GM12874 (cell line): ENCODE measurements at regions not wholly inside any gene's neighbourhood (a gene's known extent, or its start where the extent isn't known, plus 50 kb on each side); places are given as distances from the start of the nearest gene placed in this dataset.

Source experiments
- TF ChIP-seq, protein P1 (sequence below): IDR thresholded peaks from 2 replicates; pipeline ENCODE4 v1.5.1; 2011; ENCODE audit warnings: low read depth, mild to moderate bottlenecking, control low read depth, low read length, moderate library complexity; ENCODE audit not compliant: insufficient read depth

DNA sequence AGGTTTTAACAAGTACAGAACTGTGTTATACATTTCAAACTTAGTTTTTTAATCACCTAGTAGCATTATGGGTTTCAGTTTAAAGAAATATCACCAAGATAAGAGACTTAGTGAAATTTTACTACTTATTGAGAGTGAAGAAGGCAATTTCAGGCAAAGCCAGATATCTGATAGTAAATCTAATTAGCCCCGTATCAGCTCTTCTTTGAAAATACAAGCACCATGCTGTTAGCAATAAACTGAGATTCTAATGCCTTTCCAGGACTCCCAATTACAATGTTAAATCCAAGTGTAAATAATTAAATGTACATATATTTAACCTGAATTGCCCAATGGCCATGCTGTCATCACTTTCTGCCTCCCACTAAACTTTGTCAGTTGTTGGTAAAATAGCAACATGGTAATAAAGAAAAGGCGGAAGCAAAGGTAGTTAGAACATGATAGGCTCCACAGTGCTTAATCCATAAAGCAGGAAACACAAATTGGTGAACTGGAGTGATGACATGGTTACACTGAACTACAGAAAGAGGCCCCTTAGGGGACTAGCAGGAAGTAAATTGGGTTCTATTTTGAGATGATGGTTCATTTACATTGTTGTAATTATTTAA is 646.1 kb downstream of the C12orf50 start:
- TF ChIP-seq, protein P1, sequence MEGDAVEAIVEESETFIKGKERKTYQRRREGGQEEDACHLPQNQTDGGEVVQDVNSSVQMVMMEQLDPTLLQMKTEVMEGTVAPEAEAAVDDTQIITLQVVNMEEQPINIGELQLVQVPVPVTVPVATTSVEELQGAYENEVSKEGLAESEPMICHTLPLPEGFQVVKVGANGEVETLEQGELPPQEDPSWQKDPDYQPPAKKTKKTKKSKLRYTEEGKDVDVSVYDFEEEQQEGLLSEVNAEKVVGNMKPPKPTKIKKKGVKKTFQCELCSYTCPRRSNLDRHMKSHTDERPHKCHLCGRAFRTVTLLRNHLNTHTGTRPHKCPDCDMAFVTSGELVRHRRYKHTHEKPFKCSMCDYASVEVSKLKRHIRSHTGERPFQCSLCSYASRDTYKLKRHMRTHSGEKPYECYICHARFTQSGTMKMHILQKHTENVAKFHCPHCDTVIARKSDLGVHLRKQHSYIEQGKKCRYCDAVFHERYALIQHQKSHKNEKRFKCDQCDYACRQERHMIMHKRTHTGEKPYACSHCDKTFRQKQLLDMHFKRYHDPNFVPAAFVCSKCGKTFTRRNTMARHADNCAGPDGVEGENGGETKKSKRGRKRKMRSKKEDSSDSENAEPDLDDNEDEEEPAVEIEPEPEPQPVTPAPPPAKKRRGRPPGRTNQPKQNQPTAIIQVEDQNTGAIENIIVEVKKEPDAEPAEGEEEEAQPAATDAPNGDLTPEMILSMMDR = no peak

DNA sequence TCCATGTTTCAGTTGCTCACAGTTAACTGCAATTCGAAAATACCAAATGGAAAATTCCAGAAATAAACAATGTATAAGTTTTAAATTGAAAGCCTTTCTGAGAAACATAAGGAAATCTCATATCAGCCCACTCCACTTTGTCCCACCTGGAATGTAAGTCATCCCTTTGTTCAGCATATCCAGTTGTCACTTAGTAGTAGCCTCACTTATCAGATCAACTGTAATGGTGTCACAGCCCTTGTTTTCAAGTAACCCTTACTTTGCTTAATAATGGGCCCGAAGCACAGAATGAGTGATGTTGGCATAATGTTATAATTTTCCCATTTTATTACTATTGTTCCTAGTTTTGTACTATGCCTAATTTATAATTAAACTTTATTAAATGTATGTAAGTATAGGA is 646.8 kb downstream of the C12orf50 start:
- TF ChIP-seq, protein P1 = no peak

DNA sequence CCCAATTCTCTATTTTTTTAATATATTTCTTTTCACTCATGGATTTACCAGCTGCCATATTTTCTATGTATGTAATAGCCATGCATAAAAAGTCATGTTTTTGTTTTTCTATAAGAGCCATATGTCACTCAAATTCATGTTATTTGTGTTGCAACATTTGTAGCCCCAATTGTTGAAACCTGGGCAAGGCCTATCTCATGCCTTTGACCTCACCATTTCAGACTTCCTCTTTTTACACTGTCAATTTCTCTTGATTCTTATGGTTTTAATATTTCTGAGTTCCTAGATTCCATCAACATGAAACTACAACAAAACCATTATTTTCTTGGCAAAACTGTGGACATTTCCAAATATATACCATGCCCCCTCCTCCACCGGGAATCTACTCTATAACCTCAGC is 647.5 kb downstream of the C12orf50 start:
- TF ChIP-seq, protein P1 = no peak

DNA sequence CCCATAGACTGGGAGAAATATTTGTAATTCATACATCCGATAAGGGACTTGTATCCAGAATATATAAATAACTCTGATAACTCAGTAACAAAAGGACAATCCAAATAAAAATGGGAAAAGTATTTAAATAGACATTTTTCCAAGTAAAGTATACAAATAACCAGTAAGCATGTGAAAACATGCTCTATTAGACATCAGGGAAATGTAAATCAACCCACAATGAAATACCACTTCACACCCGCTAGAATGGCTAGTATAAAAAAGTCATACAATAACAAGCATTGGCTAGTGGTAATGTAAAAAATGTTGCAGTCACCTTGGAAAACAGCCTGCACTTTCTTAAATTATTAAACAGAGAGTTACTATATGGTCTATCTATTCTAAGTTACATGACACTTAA is 650.7 kb downstream of the C12orf50 start:
- TF ChIP-seq, protein P1 = no peak

DNA sequence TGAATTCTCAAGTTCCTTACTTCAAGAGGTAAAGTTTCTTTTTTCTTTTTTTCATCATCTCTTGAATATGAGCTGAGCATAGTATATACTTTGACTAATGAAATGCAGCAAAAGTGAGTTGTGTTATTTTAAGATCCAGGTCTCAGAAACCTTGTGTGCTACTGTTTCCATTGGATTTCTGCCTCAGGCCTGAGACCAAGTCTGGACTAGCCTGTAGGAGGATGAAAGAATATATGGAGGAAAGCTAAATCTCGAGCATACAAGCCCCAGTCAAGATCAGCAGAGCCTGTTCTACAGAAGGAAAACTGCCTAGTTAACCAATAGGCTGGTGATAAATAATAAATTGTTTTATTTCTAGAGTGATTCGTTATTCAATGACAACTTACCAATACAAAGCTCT is 652.5 kb downstream of the C12orf50 start:
- TF ChIP-seq, protein P1 = no peak

DNA sequence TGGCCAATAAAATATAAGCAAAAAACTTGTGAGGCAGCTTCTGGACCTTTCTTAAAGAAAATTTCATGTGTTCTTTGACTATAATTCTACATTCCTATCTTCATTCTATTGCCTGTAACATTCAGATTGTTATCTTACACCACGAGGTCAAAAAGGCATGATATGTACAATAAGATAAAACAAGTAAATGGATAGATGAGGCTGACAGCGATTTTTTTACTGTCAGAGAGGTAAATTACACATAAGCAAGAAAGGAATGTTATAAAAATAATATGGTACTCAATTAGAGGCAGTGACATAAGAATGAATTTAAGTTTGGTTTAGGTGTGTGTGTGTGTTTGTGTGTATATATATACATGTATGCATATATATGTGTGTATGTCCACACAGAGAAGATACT is 660.0 kb downstream of the C12orf50 start:
- TF ChIP-seq, protein P1 = no peak

DNA sequence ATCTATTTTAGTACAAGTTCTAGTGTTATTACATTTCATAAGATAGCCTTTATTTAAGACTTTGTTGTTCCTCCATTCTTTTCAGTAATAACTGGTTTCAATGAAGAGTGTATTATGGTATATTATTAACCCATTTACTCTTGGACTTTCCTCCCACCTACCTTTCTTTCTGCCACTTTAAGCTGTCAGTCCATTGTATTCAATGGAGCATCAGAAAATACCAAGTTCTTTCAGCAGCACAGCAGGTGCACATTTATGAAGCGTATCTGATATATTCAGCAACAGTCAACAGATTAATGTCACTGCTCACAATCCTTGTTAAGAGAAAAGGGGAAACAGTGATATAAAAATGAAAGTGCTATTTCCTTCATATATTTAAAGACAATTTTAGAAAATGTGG is 660.9 kb downstream of the C12orf50 start:
- TF ChIP-seq, protein P1 = no peak
